IPS-NIHi7 (cell line): ENCODE measurements at regions not wholly inside any gene's neighbourhood (a gene's known extent, or its start where the extent isn't known, plus 50 kb on each side); places are given as distances from the start of the nearest gene placed in this dataset.
A peak's percentile ranks its signal among the peaks of the same experiment; 100 is the strongest.

Experiments
- DNase-seq: peaks from one replicate; pipeline ENCODE4 v3.0.0; 2012; ENCODE audit warnings: mixed read lengths; ENCODE audit errors: extremely low spot score

DNA sequence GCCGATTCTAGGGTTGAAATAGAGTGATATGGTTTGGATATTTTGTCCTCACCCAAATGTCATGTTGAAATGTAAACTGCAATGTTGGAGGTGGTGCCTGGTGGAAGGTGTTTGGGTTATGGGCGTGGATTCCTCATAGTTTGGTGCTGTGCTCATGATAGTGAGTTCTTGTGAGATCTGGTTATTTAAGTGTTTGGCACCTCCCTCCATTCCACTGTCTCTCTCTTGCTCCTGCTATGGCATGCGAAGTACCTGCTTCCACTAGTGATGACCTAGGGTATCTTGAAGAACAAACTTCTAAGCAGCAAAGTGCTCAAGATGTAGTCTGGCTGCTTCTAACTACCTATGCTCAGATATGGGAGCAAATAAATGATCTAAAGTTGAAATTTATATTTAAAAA lies 56.0 kb upstream of the TSPAN18 start:
- DNase-seq: no peak

- DNase-seq: peak; percentile 71
Measured at GRCh38 chr11:44671234-44671633, 55.5 kb upstream of the TSPAN18 start.

GRCh38 chr11:44673688-44674087 lies 53.1 kb upstream of the TSPAN18 start:
- no peak for DNase-seq

DNA sequence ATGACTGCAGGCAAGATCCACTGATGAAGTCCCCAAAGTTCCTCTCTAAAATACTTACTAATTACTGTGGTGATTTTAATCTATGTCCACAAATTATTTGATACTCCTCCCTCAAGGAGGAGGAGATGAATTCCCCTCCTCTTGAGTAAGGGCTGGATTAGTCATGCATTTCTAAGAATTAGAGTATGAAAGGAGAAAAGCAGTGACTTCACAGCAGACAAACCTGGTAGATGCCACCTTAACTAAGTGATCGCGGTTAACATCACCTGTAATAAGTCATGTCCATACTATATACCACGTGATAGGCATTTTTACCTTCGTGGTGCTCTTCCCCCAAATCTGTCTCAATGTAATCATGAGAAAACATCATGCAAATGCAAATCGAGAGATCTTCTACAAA lies 52.0 kb upstream of the TSPAN18 start:
- DNase-seq: no peak

DNA sequence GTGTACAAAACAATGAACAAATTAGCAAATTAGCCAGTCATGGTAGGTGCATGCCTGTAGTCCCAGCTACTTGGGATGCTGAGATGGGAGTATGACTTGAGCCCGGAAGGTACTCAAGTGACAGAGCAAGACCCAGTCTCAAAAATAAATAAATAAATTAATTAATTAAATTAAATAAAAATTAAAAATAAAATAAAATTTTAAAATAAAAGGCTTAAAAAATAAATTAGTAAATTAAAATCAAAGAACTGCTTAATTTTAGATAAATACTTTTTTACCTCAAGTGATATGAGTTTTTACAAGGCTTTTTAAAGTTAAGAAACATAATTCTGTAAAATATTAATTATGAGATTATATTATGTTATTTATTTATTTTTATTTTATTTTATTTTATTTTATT lies 50.9 kb upstream of the TSPAN18 start:
- no peak for DNase-seq
